ENCODE measurements at regions not wholly inside any gene's neighbourhood (a gene's known extent, or its start where the extent isn't known, plus 50 kb on each side); places are given as distances from the start of the nearest gene placed in this dataset.

DNA sequence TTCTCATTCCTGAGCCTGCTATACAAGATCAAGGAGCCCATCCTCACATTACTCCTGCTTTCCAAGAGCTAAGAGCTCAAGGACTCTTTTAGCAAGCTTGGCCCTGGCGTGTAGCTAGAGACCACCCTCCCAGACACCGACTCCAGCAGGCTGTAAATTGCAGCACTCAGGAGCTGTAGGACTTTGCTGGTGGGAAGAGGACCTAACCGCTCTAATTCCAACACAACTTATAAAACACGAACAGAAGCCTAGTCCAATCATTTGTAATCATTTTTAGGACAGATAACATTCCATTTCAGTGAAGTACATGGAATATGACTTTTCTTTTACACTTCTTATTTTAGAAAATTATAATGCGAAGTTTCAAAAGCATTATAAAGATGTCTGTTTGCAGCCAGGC is 219.9 kb downstream of the NXNL2 start:
- Histone ChIP-seq H3K4me3 (no peak overlapping the region), H3K9me3 (no peaks in the 10 kb centered on the region), H3K27ac (no peak overlapping the region), H3K36me3 (no peaks in the 10 kb centered on the region), H3K4me1 (peaks cover 0 to 3% of the 10 kb centered on the region in 2 donors), H3K27me3 (no peaks in the 10 kb centered on the region)
- no peak for DNase-seq (ENCODE audit: low spot score in 2 of 2)
- TF ChIP-seq, protein P1, sequence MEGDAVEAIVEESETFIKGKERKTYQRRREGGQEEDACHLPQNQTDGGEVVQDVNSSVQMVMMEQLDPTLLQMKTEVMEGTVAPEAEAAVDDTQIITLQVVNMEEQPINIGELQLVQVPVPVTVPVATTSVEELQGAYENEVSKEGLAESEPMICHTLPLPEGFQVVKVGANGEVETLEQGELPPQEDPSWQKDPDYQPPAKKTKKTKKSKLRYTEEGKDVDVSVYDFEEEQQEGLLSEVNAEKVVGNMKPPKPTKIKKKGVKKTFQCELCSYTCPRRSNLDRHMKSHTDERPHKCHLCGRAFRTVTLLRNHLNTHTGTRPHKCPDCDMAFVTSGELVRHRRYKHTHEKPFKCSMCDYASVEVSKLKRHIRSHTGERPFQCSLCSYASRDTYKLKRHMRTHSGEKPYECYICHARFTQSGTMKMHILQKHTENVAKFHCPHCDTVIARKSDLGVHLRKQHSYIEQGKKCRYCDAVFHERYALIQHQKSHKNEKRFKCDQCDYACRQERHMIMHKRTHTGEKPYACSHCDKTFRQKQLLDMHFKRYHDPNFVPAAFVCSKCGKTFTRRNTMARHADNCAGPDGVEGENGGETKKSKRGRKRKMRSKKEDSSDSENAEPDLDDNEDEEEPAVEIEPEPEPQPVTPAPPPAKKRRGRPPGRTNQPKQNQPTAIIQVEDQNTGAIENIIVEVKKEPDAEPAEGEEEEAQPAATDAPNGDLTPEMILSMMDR (IDR thresholded peaks at IDR 0.05): no peak
- intact Hi-C loops (cut with DNase I): no loop called here

DNA sequence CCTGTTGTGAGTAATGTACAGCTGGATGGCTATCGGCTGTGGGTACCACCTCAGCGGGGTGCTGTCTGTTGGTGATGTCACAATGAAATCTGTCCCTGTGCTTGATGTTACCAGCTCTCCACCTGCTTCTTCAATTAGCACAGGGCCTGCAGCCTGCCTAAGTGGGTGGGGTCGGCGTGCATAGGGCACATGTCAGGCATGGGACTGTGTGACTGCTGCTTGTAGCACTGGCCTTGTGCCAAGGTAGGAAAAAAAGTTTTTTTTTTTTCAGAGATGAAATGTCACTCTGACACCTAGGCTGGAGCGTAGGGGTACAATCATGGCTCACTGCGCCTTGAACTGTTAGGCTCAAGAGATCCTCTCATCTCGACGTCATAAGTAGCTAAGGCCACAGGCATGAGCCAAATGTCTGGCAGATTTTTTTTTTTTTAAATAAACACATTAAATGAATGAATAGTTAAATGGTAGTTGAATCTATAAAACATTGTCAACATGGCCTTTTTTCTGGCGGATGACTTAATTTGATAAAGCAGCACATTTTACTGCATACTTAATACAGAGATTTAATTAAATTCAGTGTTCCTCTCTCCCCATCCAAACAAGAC is 222.5 kb downstream of the NXNL2 start:
- Histone ChIP-seq H3K9me3 (no peaks in the 10 kb centered on the region), H3K4me3 (no peak overlapping the region), H3K36me3 (no peaks in the 10 kb centered on the region), H3K27me3 (no peaks in the 10 kb centered on the region), H3K27ac (no peak overlapping the region), H3K4me1 (peaks cover 0 to 3% of the 10 kb centered on the region in 2 donors)
- intact Hi-C loops (cut with DNase I): no loop called here
- TF ChIP-seq, protein P1 (IDR thresholded peaks at IDR 0.05): no peak
- no peak for DNase-seq (ENCODE audit: low spot score in 2 of 2)

DNA sequence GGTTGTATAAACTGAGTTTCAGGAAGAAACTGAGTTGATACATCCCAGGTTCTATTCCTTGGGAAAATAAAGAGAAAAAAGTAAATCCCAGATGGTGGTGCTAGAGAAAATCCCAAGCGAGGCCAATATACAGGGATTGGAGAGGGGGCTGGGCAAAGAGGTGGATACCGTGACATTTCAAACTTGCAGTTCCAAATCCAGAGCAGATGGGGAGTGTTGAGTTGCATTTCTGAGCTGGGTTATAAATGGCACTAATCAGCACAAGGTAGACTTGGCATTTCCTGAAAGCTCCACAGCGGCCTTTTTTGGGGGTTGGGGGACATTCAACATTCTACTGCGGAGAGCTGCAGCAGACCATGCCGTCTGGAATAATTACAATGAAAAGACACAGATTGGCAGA is 224.4 kb downstream of the NXNL2 start:
- peaks cover 0 to 3% of the 10 kb centered on the region in 2 donors for H3K4me1 ChIP-seq
- intact Hi-C loops (cut with DNase I): no loop called here

DNA sequence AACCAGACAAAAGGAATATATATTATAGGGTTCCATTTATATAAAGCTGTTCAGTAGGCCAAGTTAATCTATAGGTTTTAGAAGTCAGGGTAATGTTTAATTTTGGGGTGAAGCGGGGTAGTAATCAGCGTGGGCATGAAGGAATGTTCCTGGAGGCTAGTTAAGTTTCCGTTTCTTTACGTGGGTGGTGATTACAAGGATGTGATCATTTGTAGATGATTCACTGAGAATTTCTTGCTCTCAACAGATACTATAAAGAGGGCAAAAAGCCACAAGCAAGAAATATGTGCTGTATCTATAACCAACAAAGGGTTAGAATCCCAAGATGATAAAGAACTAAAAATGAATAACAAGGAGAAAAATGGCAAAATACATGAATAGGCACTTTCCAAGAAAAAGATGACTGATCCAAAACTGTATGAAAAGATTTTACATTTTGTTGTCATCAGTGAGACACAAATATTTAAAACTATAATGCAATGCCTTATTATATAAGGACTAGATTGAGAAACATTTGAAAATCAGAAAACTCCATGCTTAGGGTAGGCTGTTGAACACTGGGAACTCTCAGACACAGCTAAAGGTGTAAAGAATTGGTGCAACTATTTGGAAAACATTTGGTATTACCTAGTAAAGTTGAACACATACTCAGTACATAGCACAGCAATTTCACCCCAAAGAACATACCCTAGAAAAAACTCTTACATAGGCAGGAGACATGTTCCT is 224.3 kb upstream of the S1PR3 start:
- TF ChIP-seq, protein P1 (IDR thresholded peaks at IDR 0.05): no peak
- H3K27me3 ChIP-seq: no peaks in the 10 kb centered on the region
- intact Hi-C loops (cut with DNase I): no loop called here
- no peak for DNase-seq (ENCODE audit: low spot score in 2 of 2)
- H3K4me1 ChIP-seq: no peaks in the 10 kb centered on the region
- H3K36me3 ChIP-seq: no peaks in the 10 kb centered on the region
- no peak overlapping the region for H3K27ac ChIP-seq
- H3K9me3 ChIP-seq: no peaks in the 10 kb centered on the region
- no peak overlapping the region for H3K4me3 ChIP-seq

More for the DNA sequence above, 224.4 kb downstream of the NXNL2 start:
- H3K27ac ChIP-seq: no peak overlapping the region
- no peak overlapping the region for H3K4me3 ChIP-seq
- H3K36me3 ChIP-seq: no peaks in the 10 kb centered on the region
- H3K9me3 ChIP-seq: no peaks in the 10 kb centered on the region
- TF ChIP-seq, protein P1 (IDR thresholded peaks at IDR 0.05): no peak
- DNase-seq (ENCODE audit: low spot score in 2 of 2): no peak
- no peaks in the 10 kb centered on the region for H3K27me3 ChIP-seq

DNA sequence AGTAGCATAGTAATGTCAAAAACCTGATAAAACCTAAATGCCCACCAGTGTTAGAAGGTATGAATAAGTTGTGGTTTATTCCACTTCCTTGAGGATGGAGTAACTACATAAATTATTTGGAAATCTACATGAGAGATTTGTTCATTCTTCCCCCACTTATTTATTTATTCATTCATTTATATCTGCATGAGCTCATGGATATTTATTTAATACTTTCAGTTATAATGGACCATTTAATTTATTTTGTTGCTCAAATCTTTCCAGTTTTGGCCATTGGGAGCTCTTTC is 223.8 kb upstream of the S1PR3 start:
- Histone ChIP-seq H3K36me3 (no peaks in the 10 kb centered on the region), H3K27ac (no peak overlapping the region), H3K9me3 (no peaks in the 10 kb centered on the region), H3K27me3 (no peaks in the 10 kb centered on the region), H3K4me3 (no peak overlapping the region), H3K4me1 (no peaks in the 10 kb centered on the region)
- TF ChIP-seq, protein P1 (IDR thresholded peaks at IDR 0.05): no peak
- intact Hi-C loops (cut with DNase I): no loop called here
- no peak for DNase-seq (ENCODE audit: low spot score in 2 of 2)
